PC-3 (cell line): ENCODE measurements at regions not wholly inside any gene's neighbourhood (a gene's known extent, or its start where the extent isn't known, plus 50 kb on each side); places are given as distances from the start of the nearest gene placed in this dataset.
"Not testable (repeated sequence)": the region's sequence is repeated elsewhere in the genome, so short reads cannot be mapped to it uniquely, and the experiment has no call there.

Source experiments
- ATAC-seq: fragments of 200-7000 bp; cut with Tn5 transposase; 2 replicates; pipeline ENCODE4 v1.9.1; 2020; ENCODE audit warnings: mild to moderate bottlenecking, moderate library complexity
- BruUV-seq: library from RNA; stranded (reverse); fragments of 400-500 nt; replicated peaks from 2 replicates; lab custom pipeline; 2021; lab: Mats Ljungman, UMichigan
- CTCF ChIA-PET: fragments of 300-600 bp; sonication (Branson Sonifier 250); formaldehyde crosslinking; loops from one replicate; lab custom pipeline; 2022; ENCODE audit warnings: antibody characterized with exemption; lab: Charles Lee
- POLR2A ChIA-PET: fragments of 300-600 bp; sonication (Branson Sonifier 250); formaldehyde crosslinking; loops from one replicate; lab custom pipeline; 2022; ENCODE audit warnings: antibody characterized with exemption; ENCODE audit not compliant: unreplicated experiment; lab: Charles Lee
- DNase-seq: peaks from one replicate; pipeline ENCODE4 v3.0.0-alpha.2; 2015
- H2AFZ ChIP-seq: fragments of 300-600 bp; sonication (generic); 2 replicates; pipeline ENCODE4 v1.6.0; 2016; ENCODE audit warnings: antibody characterized with exemption, low read length
- H3F3A ChIP-seq: fragments of 300-600 bp; sonication (generic); one replicate; pipeline ENCODE4 v1.6.0; 2017; ENCODE audit warnings: antibody characterized with exemption, low read length, control low read depth, mild to moderate bottlenecking; ENCODE audit not compliant: unreplicated experiment
- H3K27ac ChIP-seq: fragments of 300-600 bp; sonication (generic); 2 replicates; pipeline ENCODE4 v1.5.1; 2016; ENCODE audit warnings: mild to moderate bottlenecking, low read length
- H3K27me3 ChIP-seq: fragments of 300-600 bp; sonication (generic); 2 replicates; pipeline ENCODE4 v1.6.1; 2016; ENCODE audit warnings: low read length, mixed read lengths
- H3K36me3 ChIP-seq: fragments of 300-600 bp; sonication (generic); 2 replicates; pipeline ENCODE4 v1.6.1; 2016; ENCODE audit warnings: low read depth, mixed run types, low read length, mixed read lengths
- H3K4me1 ChIP-seq: fragments of 300-600 bp; sonication (generic); 2 replicates; pipeline ENCODE4 v1.5.1; 2016; ENCODE audit warnings: low read length; ENCODE audit not compliant: insufficient read depth
- H3K4me2 ChIP-seq: fragments of 300-600 bp; sonication (generic); 2 replicates; pipeline ENCODE4 v1.6.0; 2016; ENCODE audit warnings: low read length
- H3K4me3 ChIP-seq: fragments of 300-600 bp; sonication (generic); 2 replicates; pipeline ENCODE4 v1.5.1; 2016; ENCODE audit warnings: mild to moderate bottlenecking, low read length, mixed read lengths
- H3K79me2 ChIP-seq: fragments of 300-600 bp; sonication (generic); 2 replicates; pipeline ENCODE4 v1.6.1; 2017; ENCODE audit warnings: low read length, mixed read lengths
- H3K9ac ChIP-seq: fragments of 300-600 bp; sonication (generic); 2 replicates; pipeline ENCODE4 v1.6.0; 2016; ENCODE audit warnings: mild to moderate bottlenecking, low read length
- H3K9me2 ChIP-seq: fragments of 300-600 bp; sonication (generic); replicated peaks from 2 replicates; pipeline ENCODE4 v1.6.1; 2016; ENCODE audit warnings: mixed run types, low read length, mixed read lengths
- H3K9me3 ChIP-seq: fragments of 300-600 bp; sonication (generic); 2 replicates; pipeline ENCODE4 v1.6.1; 2016; ENCODE audit warnings: low read length, mixed read lengths
- H4K20me1 ChIP-seq: fragments of 300-600 bp; sonication (generic); 2 replicates; pipeline ENCODE4 v1.6.1; 2016; ENCODE audit warnings: low read length, mixed read lengths
- EZH2 ChIP-seq: fragments of 300-600 bp; sonication (generic); IDR thresholded peaks from one replicate; pipeline ENCODE4 v1.6.1; 2017; ENCODE audit warnings: antibody characterized with exemption, mild to moderate bottlenecking, low read length; ENCODE audit not compliant: unreplicated experiment
- EZH2phosphoT487 ChIP-seq: fragments of 300-600 bp; sonication (generic); IDR thresholded peaks from 2 replicates; pipeline ENCODE4 v1.6.1; 2018; ENCODE audit warnings: mild to moderate bottlenecking, antibody characterized with exemption, low read length, borderline replicate concordance
- intact Hi-C: fragments of 100-400 bp; cut with micrococcal nuclease; formaldehyde crosslinking; loops from 2 replicates; pipeline ENCODE4 v1.9.0; 2023
- TF ChIP-seq, protein P1 (sequence below): fragments of 300-600 bp; sonication (generic); conservative IDR thresholded peaks from 2 replicates; pipeline ENCODE4 v1.5.1; 2017; ENCODE audit warnings: antibody characterized with exemption, low read depth, mild to moderate bottlenecking, low read length

DNA sequence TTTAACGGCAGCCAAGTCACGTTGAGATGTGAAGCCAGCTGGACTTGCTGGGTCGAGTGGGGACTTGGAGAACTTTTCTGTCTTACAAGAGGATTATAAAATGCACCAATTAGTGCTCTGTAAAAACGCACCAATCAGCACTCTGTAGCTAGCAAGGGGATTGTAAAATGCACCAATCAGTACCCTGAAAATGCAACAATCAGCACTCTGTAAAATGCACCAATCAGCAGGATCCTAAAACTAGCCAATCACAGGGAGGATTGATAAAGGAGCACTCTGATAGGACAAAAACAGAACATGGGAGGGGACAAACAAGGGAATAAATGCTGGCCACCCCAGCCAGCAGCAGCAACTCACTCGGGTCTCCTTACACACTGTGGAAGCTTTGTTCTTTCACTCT, 337.6 kb upstream of the SLITRK5 start:
- no peak overlapping the region for H3K4me2 ChIP-seq
- ChIA-PET CTCF (no interaction called here), POLR2A (no interaction called here)
- H3K36me3 ChIP-seq: no peaks in the 10 kb centered on the region
- ATAC-seq (no peak), DNase-seq (no peak)
- no peak overlapping the region for H3K27ac ChIP-seq
- no peak overlapping the region for H3K9ac ChIP-seq
- H3K9me2 ChIP-seq: no peaks in the 10 kb centered on the region
- no peaks in the 10 kb centered on the region for H4K20me1 ChIP-seq
- no peaks in the 10 kb centered on the region for H3K9me3 ChIP-seq
- TF ChIP-seq EZH2: no peak
- no peak for TF ChIP-seq EZH2phosphoT487
- TF ChIP-seq, protein P1, sequence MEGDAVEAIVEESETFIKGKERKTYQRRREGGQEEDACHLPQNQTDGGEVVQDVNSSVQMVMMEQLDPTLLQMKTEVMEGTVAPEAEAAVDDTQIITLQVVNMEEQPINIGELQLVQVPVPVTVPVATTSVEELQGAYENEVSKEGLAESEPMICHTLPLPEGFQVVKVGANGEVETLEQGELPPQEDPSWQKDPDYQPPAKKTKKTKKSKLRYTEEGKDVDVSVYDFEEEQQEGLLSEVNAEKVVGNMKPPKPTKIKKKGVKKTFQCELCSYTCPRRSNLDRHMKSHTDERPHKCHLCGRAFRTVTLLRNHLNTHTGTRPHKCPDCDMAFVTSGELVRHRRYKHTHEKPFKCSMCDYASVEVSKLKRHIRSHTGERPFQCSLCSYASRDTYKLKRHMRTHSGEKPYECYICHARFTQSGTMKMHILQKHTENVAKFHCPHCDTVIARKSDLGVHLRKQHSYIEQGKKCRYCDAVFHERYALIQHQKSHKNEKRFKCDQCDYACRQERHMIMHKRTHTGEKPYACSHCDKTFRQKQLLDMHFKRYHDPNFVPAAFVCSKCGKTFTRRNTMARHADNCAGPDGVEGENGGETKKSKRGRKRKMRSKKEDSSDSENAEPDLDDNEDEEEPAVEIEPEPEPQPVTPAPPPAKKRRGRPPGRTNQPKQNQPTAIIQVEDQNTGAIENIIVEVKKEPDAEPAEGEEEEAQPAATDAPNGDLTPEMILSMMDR: no peak
- intact Hi-C loops: no loop called here
- H3K27me3 ChIP-seq: no peaks in the 10 kb centered on the region
- no peak overlapping the region for H2AFZ ChIP-seq
- H3F3A ChIP-seq: no peaks in the 10 kb centered on the region
- no peaks in the 10 kb centered on the region for H3K79me2 ChIP-seq
- no peak overlapping the region for H3K4me3 ChIP-seq
- no TSS peak for BruUV-seq
- no peaks in the 10 kb centered on the region for H3K4me1 ChIP-seq

DNA sequence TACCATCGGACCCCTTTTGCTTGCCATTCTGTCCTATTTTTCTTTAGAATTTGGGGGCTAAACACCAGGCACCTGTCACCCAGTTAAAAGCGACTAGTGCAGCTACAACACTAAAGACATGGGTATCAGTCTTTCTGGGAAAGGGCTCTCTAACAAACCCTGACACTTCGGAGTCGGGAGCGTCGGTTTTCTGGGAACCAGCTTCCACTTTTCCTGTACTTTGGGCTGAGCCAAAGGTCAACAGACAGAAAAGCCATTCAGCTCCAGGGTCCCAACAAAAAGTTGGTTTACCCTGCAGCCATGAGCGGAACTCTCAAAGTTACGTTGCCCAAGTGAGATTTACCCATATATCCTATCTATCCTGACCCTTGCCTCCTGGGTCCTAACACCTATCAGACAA, 337.0 kb upstream of the SLITRK5 start:
- no peak for ATAC-seq
- Histone ChIP-seq H3F3A (no peaks in the 10 kb centered on the region), H3K9ac (no peak overlapping the region), H2AFZ (no peak overlapping the region), H3K36me3 (no peaks in the 10 kb centered on the region), H3K9me3 (no peaks in the 10 kb centered on the region), H3K4me2 (no peak overlapping the region), H3K4me3 (no peak overlapping the region), H3K27me3 (no peaks in the 10 kb centered on the region), H3K4me1 (no peaks in the 10 kb centered on the region), H4K20me1 (no peaks in the 10 kb centered on the region), H3K27ac (no peak overlapping the region), H3K9me2 (no peaks in the 10 kb centered on the region), H3K79me2 (no peaks in the 10 kb centered on the region)
- intact Hi-C loops: no loop called here
- ChIA-PET POLR2A (no interaction called here), CTCF (no interaction called here)
- no peak for TF ChIP-seq EZH2phosphoT487
- TF ChIP-seq, protein P1: no peak
- no peak for TF ChIP-seq EZH2
- BruUV-seq: no TSS peak
- no peak for DNase-seq

DNA sequence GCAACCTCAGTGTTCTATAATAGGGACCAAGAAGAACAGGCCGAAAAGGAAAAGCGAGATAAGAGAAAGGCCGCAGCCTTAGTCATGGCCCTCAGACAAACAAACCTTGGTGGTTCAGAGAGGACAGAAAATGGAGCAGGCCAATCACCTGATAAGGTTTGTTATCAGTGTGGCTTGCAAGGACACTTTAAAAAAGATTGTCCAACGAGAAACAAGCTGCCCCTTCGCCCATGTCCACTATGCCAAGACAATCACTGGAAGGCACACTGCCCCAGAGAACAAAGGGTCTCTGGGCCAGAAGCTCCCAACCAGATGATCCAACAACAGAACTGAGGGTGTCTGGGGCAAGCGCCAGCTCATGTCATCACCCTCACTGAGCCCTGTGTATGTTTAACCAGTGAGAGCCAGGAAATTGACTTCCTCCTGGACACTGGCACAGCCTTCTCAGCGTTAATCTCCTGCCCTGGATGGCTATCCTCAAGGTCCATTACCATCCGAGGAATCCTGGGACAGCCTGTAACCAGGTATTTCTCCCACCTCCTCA, 334.8 kb upstream of the SLITRK5 start:
- H3K27me3 ChIP-seq, DNase-seq, ATAC-seq, H3K4me1 ChIP-seq, H4K20me1 ChIP-seq, H2AFZ ChIP-seq, H3K9me2 ChIP-seq, H3K36me3 ChIP-seq, BruUV-seq, H3K27ac ChIP-seq, H3K4me2 ChIP-seq, CTCF ChIA-PET, POLR2A ChIA-PET, H3K79me2 ChIP-seq, intact Hi-C loops, H3K4me3 ChIP-seq, H3K9me3 ChIP-seq, H3K9ac ChIP-seq, H3F3A ChIP-seq: not testable (repeated sequence)
